Stimulated activated CD8-positive, alpha-beta memory T cell treated with anti-CD3 and anti-CD28 coated beads, Interleukin-4, amount 100 ng/mL, for 4 hours (primary cell): ENCODE measurements at regions not wholly inside any gene's neighbourhood (a gene's known extent, or its start where the extent isn't known, plus 50 kb on each side); places are given as distances from the start of the nearest gene placed in this dataset.
"Not testable (repeated sequence)": the region's sequence is repeated elsewhere in the genome, so short reads cannot be mapped to it uniquely, and the experiment has no call there.

Experiments
- DNase-seq, 2 donors: peaks; one replicate each; pipeline ENCODE4 v3.0.0-alpha.2; 2020; ENCODE audit warnings: low read depth in 2 of 2, low spot score in 1 of 2

- no peak for DNase-seq
Measured at GRCh38 chr7:52369922-52370321, 665.5 kb upstream of the POM121L12 start.

- DNase-seq, result no peak
Measured at GRCh38 chr7:52365349-52365748, 670.1 kb upstream of the POM121L12 start.

- DNase-seq, result no peak
Measured at GRCh38 chr7:52362521-52362920, 672.9 kb upstream of the POM121L12 start.

- DNase-seq, result no peak
Measured at GRCh38 chr7:52360541-52360940, 674.9 kb upstream of the POM121L12 start.

GRCh38 chr7:52355053-52355452 is 680.4 kb upstream of the POM121L12 start:
- no peak for DNase-seq

- DNase-seq, result no peak
Measured at GRCh38 chr7:52352013-52352981, 683.1 kb upstream of the POM121L12 start.

GRCh38 chr7:52344015-52344414 is 691.4 kb upstream of the POM121L12 start:
- DNase-seq, result no peak

GRCh38 chr7:52340067-52340466 is 695.4 kb upstream of the POM121L12 start:
- DNase-seq, result no peak

GRCh38 chr7:52328328-52328727 is 707.1 kb upstream of the POM121L12 start:
- not testable (repeated sequence) for DNase-seq

GRCh38 chr7:52325237-52325636 is 710.2 kb upstream of the POM121L12 start:
- no peak for DNase-seq

GRCh38 chr7:52323202-52323746 is 712.2 kb upstream of the POM121L12 start:
- DNase-seq, result no peak

- no peak for DNase-seq
Measured at GRCh38 chr7:52320610-52321009, 714.8 kb upstream of the POM121L12 start.

- DNase-seq, result no peak
Measured at GRCh38 chr7:52317921-52318320, 717.5 kb upstream of the POM121L12 start.

GRCh38 chr7:52311886-52312285 is 723.5 kb upstream of the POM121L12 start:
- DNase-seq, result no peak

- no peak for DNase-seq
Measured at GRCh38 chr7:52309631-52310030, 725.8 kb upstream of the POM121L12 start.

GRCh38 chr7:52302765-52303520 is 732.5 kb upstream of the POM121L12 start:
- no peak for DNase-seq

- no peak for DNase-seq
Measured at GRCh38 chr7:52297128-52297527, 738.3 kb upstream of the POM121L12 start.

- no peak for DNase-seq
Measured at GRCh38 chr7:52294942-52295341, 740.5 kb upstream of the POM121L12 start.

- DNase-seq, result no peak
Measured at GRCh38 chr7:52289247-52289646, 746.2 kb upstream of the POM121L12 start.

- DNase-seq, result no peak
Measured at GRCh38 chr7:52287698-52288097, 747.7 kb upstream of the POM121L12 start.

GRCh38 chr7:52285689-52286088 is 749.7 kb upstream of the POM121L12 start:
- no peak for DNase-seq

GRCh38 chr7:52283335-52283734 is 752.1 kb upstream of the POM121L12 start:
- DNase-seq, result no peak
